ENCODE measurements at regions not wholly inside any gene's neighbourhood (a gene's known extent, or its start where the extent isn't known, plus 50 kb on each side); places are given as distances from the start of the nearest gene placed in this dataset.

DNA sequence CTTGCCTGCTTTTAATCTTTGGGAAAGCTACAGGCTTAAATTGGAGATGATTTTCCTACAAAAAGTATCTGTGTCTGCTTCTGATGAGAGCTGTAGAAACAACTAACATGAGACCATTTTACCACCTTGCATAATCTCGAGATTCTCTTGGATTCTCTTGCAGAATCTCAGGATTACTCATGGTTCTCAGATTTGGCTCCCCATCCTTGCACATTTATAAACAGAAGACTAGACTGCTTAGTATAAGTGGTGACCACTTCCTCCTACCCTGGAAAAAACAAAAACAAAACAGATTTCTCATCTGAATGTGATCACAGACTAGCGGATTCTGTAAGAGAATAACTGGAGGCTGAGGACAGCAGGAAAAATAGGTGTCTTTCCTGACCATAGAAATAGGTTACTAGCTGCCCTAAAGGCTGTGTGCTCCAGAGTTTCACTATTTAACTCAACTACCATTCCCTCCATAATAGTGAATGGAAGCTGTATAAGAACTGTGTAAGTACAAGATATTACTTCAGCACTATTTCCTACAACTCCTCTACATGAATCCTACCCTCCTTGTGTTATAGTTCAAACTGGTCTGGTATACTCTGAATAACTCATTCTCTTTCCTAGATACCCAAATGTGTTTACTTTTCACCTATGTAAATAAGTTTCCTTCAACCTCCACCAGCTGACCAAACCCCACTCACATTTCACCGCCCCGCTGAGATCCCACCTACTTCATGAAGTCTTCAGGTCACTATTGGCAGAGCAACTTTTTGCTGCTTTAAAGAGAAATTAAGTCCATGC, 122.2 kb upstream of the C2CD4B start:
- peak; percentile 78 for TF ChIP-seq FOXA2 (IDR thresholded peaks at IDR 0.05)
- peak; percentile 57 for TF ChIP-seq SP1 (IDR thresholded peaks at IDR 0.05)
- no peak for TF ChIP-seq GABPA (IDR thresholded peaks at IDR 0.05 in 1 of 2, conservative IDR thresholded peaks at IDR 0.05 in 1 of 2)
- no peak for TF ChIP-seq NR2F2 (IDR thresholded peaks at IDR 0.05)
- TF ChIP-seq, protein P1, sequence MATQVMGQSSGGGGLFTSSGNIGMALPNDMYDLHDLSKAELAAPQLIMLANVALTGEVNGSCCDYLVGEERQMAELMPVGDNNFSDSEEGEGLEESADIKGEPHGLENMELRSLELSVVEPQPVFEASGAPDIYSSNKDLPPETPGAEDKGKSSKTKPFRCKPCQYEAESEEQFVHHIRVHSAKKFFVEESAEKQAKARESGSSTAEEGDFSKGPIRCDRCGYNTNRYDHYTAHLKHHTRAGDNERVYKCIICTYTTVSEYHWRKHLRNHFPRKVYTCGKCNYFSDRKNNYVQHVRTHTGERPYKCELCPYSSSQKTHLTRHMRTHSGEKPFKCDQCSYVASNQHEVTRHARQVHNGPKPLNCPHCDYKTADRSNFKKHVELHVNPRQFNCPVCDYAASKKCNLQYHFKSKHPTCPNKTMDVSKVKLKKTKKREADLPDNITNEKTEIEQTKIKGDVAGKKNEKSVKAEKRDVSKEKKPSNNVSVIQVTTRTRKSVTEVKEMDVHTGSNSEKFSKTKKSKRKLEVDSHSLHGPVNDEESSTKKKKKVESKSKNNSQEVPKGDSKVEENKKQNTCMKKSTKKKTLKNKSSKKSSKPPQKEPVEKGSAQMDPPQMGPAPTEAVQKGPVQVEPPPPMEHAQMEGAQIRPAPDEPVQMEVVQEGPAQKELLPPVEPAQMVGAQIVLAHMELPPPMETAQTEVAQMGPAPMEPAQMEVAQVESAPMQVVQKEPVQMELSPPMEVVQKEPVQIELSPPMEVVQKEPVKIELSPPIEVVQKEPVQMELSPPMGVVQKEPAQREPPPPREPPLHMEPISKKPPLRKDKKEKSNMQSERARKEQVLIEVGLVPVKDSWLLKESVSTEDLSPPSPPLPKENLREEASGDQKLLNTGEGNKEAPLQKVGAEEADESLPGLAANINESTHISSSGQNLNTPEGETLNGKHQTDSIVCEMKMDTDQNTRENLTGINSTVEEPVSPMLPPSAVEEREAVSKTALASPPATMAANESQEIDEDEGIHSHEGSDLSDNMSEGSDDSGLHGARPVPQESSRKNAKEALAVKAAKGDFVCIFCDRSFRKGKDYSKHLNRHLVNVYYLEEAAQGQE (IDR thresholded peaks at IDR 0.05), result peak; percentile 52
- TF ChIP-seq FOXA1 (IDR thresholded peaks at IDR 0.05), result peak; percentile 54
- no peak for TF ChIP-seq JUND (IDR thresholded peaks at IDR 0.05)
- TF ChIP-seq TAF1 (conservative IDR thresholded peaks at IDR 0.05), result no peak
- DNase-seq (ENCODE audit: low spot score), result no peak

DNA sequence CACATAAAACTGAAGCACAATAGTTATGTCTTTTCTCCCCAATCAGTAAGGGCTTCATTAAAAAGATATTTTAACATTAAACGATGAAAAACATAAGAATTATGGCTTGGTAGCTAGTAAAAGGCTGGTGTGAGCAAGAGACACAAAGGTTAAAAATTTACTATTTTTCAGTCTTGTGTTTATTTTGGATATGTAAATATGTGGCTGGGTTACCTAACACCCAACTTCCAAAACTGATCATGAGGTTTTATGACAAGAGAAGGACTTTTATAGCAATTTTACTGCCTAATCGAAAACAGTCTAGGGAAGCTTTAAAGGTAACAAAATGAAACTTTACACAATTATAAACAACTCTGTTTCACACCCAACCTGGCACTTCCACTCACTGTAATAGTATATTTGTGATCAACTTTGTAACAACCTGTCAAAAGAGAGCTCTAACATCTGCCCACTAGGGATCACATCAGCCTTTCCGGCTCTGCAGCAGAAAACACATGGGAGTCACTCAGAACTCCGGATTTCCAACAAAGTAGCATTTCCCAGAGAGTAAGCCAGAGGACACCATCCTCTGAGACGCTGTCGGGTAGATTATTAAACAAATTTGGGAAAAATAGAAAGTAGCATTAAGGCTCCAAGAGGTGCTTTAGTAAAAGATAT, 123.4 kb upstream of the C2CD4B start:
- Histone ChIP-seq H3K27me3 (ENCODE audit: control insufficient read depth in 4 of 4, insufficient read depth in 4 of 4, low read length in 3 of 4) (no peaks in the 10 kb centered on the region), H3K36me3 (ENCODE audit: control insufficient read depth in 4 of 4, insufficient read depth in 3 of 4, low read depth in 1 of 4, low read length in 3 of 4) (no peaks in the 10 kb centered on the region), H3K4me1 (ENCODE audit: control insufficient read depth in 4 of 4, insufficient read depth in 4 of 4, low read length in 3 of 4) (peaks cover 5 to 26% (median 10%) of the 10 kb centered on the region in 4 donors), H3K4me3 (ENCODE audit: low read depth in 1 of 3, low read length in 3 of 3) (peak overlapping the region in 2 of 3 donors; percentile 7 to 22), H3K9me3 (ENCODE audit: control insufficient read depth in 4 of 4, low read length in 3 of 4) (no peaks in the 10 kb centered on the region), H3K27ac (ENCODE audit: low read depth in 1 of 2, low read length in 2 of 2) (peak overlapping the region; percentile 73 to 85), H3K9ac (ENCODE audit: low read depth in 1 of 2, low read length in 2 of 2) (peak overlapping the region; percentile 49 to 90)
- TF ChIP-seq JUND (IDR thresholded peaks at IDR 0.05) (peak in 1 of 2 donors; percentile 10), NR2F2 (IDR thresholded peaks at IDR 0.05) (no peak), YY1 (IDR thresholded peaks at IDR 0.05) (peak; percentile 63), FOXA1 (IDR thresholded peaks at IDR 0.05) (peak; percentile 90), TAF1 (conservative IDR thresholded peaks at IDR 0.05) (peak; percentile 22), SP1 (IDR thresholded peaks at IDR 0.05) (peak; percentile 80), EGR1 (IDR thresholded peaks at IDR 0.05; ENCODE audit: low read depth in 2 of 2) (no peak), HNF4A (conservative IDR thresholded peaks at IDR 0.05) (peak; percentile 16 to 47), RXRA (IDR thresholded peaks at IDR 0.05) (peak; percentile 15 to 28), FOXA2 (IDR thresholded peaks at IDR 0.05) (peak; percentile 94), RAD21 (IDR thresholded peaks at IDR 0.05) (peak; percentile 9 to 12), GABPA (IDR thresholded peaks at IDR 0.05 in 1 of 2, conservative IDR thresholded peaks at IDR 0.05 in 1 of 2) (no peak), HNF4G (IDR thresholded peaks at IDR 0.05) (peak; percentile 20)
- TF ChIP-seq, protein P1 (IDR thresholded peaks at IDR 0.05), result peak; percentile 50
- TF ChIP-seq, protein P2, sequence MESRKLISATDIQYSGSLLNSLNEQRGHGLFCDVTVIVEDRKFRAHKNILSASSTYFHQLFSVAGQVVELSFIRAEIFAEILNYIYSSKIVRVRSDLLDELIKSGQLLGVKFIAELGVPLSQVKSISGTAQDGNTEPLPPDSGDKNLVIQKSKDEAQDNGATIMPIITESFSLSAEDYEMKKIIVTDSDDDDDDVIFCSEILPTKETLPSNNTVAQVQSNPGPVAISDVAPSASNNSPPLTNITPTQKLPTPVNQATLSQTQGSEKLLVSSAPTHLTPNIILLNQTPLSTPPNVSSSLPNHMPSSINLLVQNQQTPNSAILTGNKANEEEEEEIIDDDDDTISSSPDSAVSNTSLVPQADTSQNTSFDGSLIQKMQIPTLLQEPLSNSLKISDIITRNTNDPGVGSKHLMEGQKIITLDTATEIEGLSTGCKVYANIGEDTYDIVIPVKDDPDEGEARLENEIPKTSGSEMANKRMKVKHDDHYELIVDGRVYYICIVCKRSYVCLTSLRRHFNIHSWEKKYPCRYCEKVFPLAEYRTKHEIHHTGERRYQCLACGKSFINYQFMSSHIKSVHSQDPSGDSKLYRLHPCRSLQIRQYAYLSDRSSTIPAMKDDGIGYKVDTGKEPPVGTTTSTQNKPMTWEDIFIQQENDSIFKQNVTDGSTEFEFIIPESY (IDR thresholded peaks at IDR 0.05), result no peak
- TF ChIP-seq, protein P3, sequence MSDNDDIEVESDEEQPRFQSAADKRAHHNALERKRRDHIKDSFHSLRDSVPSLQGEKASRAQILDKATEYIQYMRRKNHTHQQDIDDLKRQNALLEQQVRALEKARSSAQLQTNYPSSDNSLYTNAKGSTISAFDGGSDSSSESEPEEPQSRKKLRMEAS (IDR thresholded peaks at IDR 0.05), result no peak
- TF ChIP-seq, protein P4, sequence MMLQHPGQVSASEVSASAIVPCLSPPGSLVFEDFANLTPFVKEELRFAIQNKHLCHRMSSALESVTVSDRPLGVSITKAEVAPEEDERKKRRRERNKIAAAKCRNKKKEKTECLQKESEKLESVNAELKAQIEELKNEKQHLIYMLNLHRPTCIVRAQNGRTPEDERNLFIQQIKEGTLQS (IDR thresholded peaks at IDR 0.05), result no peak
- TF ChIP-seq, protein P5, sequence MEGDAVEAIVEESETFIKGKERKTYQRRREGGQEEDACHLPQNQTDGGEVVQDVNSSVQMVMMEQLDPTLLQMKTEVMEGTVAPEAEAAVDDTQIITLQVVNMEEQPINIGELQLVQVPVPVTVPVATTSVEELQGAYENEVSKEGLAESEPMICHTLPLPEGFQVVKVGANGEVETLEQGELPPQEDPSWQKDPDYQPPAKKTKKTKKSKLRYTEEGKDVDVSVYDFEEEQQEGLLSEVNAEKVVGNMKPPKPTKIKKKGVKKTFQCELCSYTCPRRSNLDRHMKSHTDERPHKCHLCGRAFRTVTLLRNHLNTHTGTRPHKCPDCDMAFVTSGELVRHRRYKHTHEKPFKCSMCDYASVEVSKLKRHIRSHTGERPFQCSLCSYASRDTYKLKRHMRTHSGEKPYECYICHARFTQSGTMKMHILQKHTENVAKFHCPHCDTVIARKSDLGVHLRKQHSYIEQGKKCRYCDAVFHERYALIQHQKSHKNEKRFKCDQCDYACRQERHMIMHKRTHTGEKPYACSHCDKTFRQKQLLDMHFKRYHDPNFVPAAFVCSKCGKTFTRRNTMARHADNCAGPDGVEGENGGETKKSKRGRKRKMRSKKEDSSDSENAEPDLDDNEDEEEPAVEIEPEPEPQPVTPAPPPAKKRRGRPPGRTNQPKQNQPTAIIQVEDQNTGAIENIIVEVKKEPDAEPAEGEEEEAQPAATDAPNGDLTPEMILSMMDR (IDR thresholded peaks at IDR 0.05; ENCODE audit: low read depth, low read length, missing input control), result no peak
- WGBS, result 28% methylated on average over 6 of the region's 6 CpGs
- DNase-seq (ENCODE audit: low spot score), result no peak

More for the DNA sequence above, 122.2 kb upstream of the C2CD4B start:
- WGBS, result 64% methylated on average over 4 of the region's 4 CpGs
- H3K9me3 ChIP-seq (ENCODE audit: control insufficient read depth in 4 of 4, low read length in 3 of 4), result no peaks in the 10 kb centered on the region
- H3K27me3 ChIP-seq (ENCODE audit: control insufficient read depth in 4 of 4, insufficient read depth in 4 of 4, low read length in 3 of 4), result no peaks in the 10 kb centered on the region
- peaks cover 5 to 26% (median 10%) of the 10 kb centered on the region in 4 donors for H3K4me1 ChIP-seq (ENCODE audit: control insufficient read depth in 4 of 4, insufficient read depth in 4 of 4, low read length in 3 of 4)
- H3K9ac ChIP-seq (ENCODE audit: low read depth in 1 of 2, low read length in 2 of 2), result peak overlapping the region in 1 of 2 donors; percentile 20
- no peak overlapping the region for H3K4me3 ChIP-seq (ENCODE audit: low read depth in 1 of 3, low read length in 3 of 3)
- H3K27ac ChIP-seq (ENCODE audit: low read depth in 1 of 2, low read length in 2 of 2), result peak overlapping the region; percentile 73 to 85
- no peaks in the 10 kb centered on the region for H3K36me3 ChIP-seq (ENCODE audit: control insufficient read depth in 4 of 4, insufficient read depth in 3 of 4, low read depth in 1 of 4, low read length in 3 of 4)

Data from liver (tissue), 8 donors.